H1 (cell line): ENCODE measurements at regions not wholly inside any gene's neighbourhood (a gene's known extent, or its start where the extent isn't known, plus 50 kb on each side); places are given as distances from the start of the nearest gene placed in this dataset.

Experiments
- ASH2L ChIP-seq: fragments of 200-600, 300-600 bp; sonication (generic); IDR thresholded peaks from one replicate; pipeline ENCODE4 v1.7.1; 2017; ENCODE audit warnings: low read length
- EZH2 ChIP-seq: fragments of 200-600 bp; sonication (generic); IDR thresholded peaks from 2 replicates; pipeline ENCODE4 v1.7.1; 2012; ENCODE audit warnings: low read depth, mild to moderate bottlenecking, moderate library complexity, low read length, inconsistent platforms; ENCODE audit not compliant: severe bottlenecking
- GABPA ChIP-seq: IDR thresholded peaks from 2 replicates; pipeline ENCODE4 v1.6.1; 2011; ENCODE audit warnings: mild to moderate bottlenecking, low read length, moderate library complexity, borderline replicate concordance; ENCODE audit not compliant: insufficient read depth
- TAF1 ChIP-seq: IDR thresholded peaks from 2 replicates; pipeline ENCODE4 v1.6.1; 2011; ENCODE audit warnings: mild to moderate bottlenecking, low read depth, low read length
- TBP ChIP-seq: IDR thresholded peaks from 2 replicates; pipeline ENCODE4 v1.6.1; 2011; ENCODE audit warnings: low read depth, low read length, improper control_type of control experiment

DNA sequence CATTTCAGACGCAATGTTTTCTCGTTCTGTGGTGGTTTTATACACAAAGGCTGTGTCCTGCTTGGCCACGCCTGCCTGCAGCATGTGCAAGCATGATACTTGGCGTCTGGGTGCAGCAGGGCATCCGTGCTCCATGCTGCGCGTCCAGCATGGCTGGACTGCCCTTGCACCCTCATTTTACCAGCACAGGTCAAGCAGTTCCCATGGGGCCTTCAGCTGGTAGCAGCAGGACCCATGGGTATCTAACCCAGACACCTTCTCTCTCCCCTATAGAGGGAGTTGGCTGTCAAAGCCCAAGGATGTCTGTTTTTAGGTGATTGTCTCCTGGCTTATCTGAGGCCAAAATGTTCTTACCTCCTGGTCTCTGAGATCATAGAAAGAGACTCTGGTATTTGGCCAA, 158.3 kb upstream of the PITX1 start (continued):
- no peak for TF ChIP-seq TAF1
- TF ChIP-seq TBP = no peak
- TF ChIP-seq GABPA = no peak
- TF ChIP-seq ASH2L = no peak
- no peak for TF ChIP-seq EZH2
